ENCODE measurements at regions not wholly inside any gene's neighbourhood (a gene's known extent, or its start where the extent isn't known, plus 50 kb on each side); places are given as distances from the start of the nearest gene placed in this dataset.

GRCh38 chr6:145497006-145497405 is 238.3 kb downstream of the EPM2A start:
- Mint-ChIP-seq H3K4me1 (ENCODE audit: low read depth) (no peaks in the 10 kb centered on the region), H3K9me3 (peaks cover 9% of the 10 kb centered on the region), H3K4me3 (no peak overlapping the region), H3K27ac (no peak overlapping the region), H3K27me3 (no peaks in the 10 kb centered on the region), H3K36me3 (ENCODE audit: low read depth) (no peaks in the 10 kb centered on the region)
- intact Hi-C loops (cut with micrococcal nuclease): no loop called here
- no peak for TF ChIP-seq CTCF (IDR thresholded peaks at IDR 0.05)
- ChIA-PET POLR2A (no interaction called here), CTCF (no interaction called here)
- ATAC-seq (no peak), DNase-seq (no peak)

GRCh38 chr6:145498425-145498824 is 236.9 kb downstream of the EPM2A start:
- H3K4me1 Mint-ChIP-seq (ENCODE audit: low read depth): no peaks in the 10 kb centered on the region
- no peak overlapping the region for H3K27ac Mint-ChIP-seq
- ChIA-PET CTCF (no interaction called here), POLR2A (no interaction called here)
- ATAC-seq (no peak), DNase-seq (no peak)
- no peak for TF ChIP-seq CTCF (IDR thresholded peaks at IDR 0.05)
- H3K36me3 Mint-ChIP-seq (ENCODE audit: low read depth): no peaks in the 10 kb centered on the region
- peaks cover 9% of the 10 kb centered on the region for H3K9me3 Mint-ChIP-seq
- H3K4me3 Mint-ChIP-seq: no peak overlapping the region
- intact Hi-C loops (cut with micrococcal nuclease): no loop called here
- H3K27me3 Mint-ChIP-seq: no peaks in the 10 kb centered on the region

DNA sequence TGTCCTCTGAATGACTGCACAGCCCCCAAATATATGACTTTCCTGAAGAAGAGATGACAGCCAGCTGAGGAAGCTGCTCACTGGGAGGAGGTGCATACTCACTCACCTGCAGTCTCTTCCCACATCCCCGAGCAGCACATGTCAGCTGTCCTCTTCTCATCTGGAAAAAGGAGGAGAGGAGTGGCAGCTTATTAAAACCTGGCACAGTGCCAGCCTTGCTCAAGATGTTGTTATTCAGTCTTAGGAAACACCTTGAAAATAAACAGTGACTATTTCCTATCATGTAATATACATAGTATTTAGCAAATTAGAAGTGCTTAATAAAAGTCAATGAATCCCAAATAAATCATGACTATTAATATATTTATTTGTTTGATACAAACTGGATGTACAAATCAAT is 232.9 kb downstream of the EPM2A start:
- intact Hi-C loops (cut with micrococcal nuclease): no loop called here
- CTCF ChIA-PET: no interaction called here
- TF ChIP-seq CTCF (IDR thresholded peaks at IDR 0.05): no peak

GRCh38 chr6:145506136-145506535 is 229.2 kb downstream of the EPM2A start:
- intact Hi-C loops (cut with micrococcal nuclease): no loop called here
- ChIA-PET CTCF (no interaction called here), POLR2A (no interaction called here)
- DNase-seq (no peak), ATAC-seq (no peak)
- Mint-ChIP-seq H3K9me3 (peaks cover 23% of the 10 kb centered on the region), H3K36me3 (ENCODE audit: low read depth) (peaks cover 2% of the 10 kb centered on the region), H3K27ac (no peak overlapping the region), H3K27me3 (no peaks in the 10 kb centered on the region), H3K4me1 (ENCODE audit: low read depth) (no peaks in the 10 kb centered on the region), H3K4me3 (no peak overlapping the region)
- no peak for TF ChIP-seq CTCF (IDR thresholded peaks at IDR 0.05)

More for the DNA sequence above, 232.9 kb downstream of the EPM2A start:
- DNase-seq (no peak), ATAC-seq (no peak)
- H3K36me3 Mint-ChIP-seq (ENCODE audit: low read depth): no peaks in the 10 kb centered on the region
- H3K27me3 Mint-ChIP-seq: no peaks in the 10 kb centered on the region
- no peak overlapping the region for H3K27ac Mint-ChIP-seq
- no peaks in the 10 kb centered on the region for H3K9me3 Mint-ChIP-seq
- H3K4me1 Mint-ChIP-seq (ENCODE audit: low read depth): no peaks in the 10 kb centered on the region
- POLR2A ChIA-PET: no interaction called here
- no peak overlapping the region for H3K4me3 Mint-ChIP-seq

DNA sequence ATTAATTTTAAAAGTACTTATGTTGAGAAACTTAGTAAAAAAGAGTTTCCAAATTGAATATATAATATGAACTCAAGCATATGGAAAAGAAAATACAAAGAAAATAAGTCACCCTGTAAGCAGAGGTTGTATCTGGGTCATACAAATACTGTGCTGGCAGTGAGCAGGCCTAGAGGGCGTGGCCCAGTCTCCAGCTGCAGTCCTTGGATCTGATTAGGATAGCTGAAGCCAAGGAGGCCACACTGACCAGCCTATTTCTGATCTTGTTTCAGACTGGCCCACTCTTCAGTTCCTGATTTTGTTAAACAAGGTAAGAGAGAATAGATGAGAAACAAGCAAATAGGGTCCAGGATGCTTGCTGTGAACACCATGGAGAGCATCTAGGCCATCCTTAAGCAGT is 228.8 kb downstream of the EPM2A start:
- peaks cover 25% of the 10 kb centered on the region for H3K9me3 Mint-ChIP-seq
- no peak overlapping the region for H3K27ac Mint-ChIP-seq
- no peaks in the 10 kb centered on the region for H3K4me1 Mint-ChIP-seq (ENCODE audit: low read depth)
- H3K4me3 Mint-ChIP-seq: no peak overlapping the region
- DNase-seq (no peak), ATAC-seq (no peak)
- POLR2A ChIA-PET: no interaction called here
- CTCF ChIA-PET: no interaction called here
- H3K36me3 Mint-ChIP-seq (ENCODE audit: low read depth): peaks cover 2% of the 10 kb centered on the region
- intact Hi-C loops (cut with micrococcal nuclease): no loop called here
- TF ChIP-seq CTCF (IDR thresholded peaks at IDR 0.05): no peak
- H3K27me3 Mint-ChIP-seq: no peaks in the 10 kb centered on the region
